GDM1 (cell line): ENCODE measurements at regions not wholly inside any gene's neighbourhood (a gene's known extent, or its start where the extent isn't known, plus 50 kb on each side); places are given as distances from the start of the nearest gene placed in this dataset.

Source experiments
- DNase-seq: peaks from one replicate; lab custom pipeline; 2025; lab: John Stamatoyannopoulos, UW

GRCh38 chr17:79539944-79540705 lies 70.7 kb downstream of the RBFOX3 start:
- DNase-seq, result no peak

GRCh38 chr17:79538291-79538690 lies 72.6 kb downstream of the RBFOX3 start:
- no peak for DNase-seq

- DNase-seq, result no peak
Measured at GRCh38 chr17:79537686-79538085, 73.2 kb downstream of the RBFOX3 start.

DNA sequence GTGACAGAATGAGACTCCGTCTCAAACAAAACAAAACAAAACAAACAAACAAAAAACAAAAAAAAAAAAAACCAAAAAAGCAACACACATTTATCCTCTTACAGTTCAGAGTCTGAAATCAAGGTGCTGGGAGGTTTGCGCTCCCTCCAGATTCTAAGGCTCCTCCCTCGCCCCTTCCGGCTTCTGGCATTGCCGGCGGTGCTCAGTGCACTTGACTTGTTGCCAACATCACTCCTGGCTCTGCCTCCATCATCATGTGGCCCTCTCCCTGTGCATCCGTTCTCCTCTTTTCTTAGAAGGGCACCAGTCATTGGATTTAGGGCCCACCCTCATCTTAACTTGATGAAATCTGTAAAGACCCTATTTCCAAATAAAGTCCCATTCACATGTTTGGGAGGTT lies 73.8 kb downstream of the RBFOX3 start:
- no peak for DNase-seq

DNA sequence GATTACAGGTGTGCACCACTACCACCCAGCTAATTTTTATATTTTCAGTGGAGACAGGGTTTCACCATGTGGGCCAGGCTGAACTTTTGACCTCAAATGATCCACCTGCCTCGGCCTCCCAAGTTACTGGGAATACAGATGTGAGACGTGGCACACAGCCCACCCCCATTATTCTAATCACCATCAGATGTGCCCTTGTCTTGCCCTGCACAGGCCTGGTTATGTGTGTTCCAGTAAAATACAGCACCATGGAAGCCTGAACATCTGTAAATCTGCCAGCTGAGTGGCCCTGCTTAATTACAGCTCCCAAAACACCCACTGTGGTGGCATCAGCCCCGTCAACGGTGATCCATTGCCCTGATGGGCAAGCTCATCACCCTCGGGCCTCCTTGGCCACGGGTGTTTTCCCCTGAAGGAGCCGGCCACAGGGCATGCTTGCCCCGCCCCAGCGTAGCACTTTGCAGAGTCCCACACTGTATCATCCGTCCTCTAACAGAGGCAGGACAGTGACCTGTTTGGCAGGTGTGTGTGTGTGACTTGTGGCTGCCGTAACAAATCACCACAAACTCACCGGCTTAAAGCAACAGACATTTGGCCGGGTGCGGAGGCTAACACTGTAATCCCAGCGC lies 74.5 kb downstream of the RBFOX3 start:
- DNase-seq, result no peak

DNA sequence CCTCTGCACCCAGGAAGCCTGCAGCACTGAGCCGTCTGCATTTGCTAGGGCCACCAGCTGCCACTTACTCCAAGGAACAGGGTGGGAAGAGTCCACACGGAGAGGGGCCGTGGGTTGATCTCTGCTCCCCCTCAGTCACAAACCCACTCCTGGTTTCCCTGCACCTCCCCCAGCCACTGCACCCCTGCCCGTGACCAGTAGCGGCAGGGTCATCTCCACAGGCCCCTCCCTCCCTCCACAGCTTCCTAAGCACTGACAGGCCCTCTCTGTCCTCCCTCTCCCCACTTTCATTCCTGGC lies 75.2 kb downstream of the RBFOX3 start:
- DNase-seq, result no peak

DNA sequence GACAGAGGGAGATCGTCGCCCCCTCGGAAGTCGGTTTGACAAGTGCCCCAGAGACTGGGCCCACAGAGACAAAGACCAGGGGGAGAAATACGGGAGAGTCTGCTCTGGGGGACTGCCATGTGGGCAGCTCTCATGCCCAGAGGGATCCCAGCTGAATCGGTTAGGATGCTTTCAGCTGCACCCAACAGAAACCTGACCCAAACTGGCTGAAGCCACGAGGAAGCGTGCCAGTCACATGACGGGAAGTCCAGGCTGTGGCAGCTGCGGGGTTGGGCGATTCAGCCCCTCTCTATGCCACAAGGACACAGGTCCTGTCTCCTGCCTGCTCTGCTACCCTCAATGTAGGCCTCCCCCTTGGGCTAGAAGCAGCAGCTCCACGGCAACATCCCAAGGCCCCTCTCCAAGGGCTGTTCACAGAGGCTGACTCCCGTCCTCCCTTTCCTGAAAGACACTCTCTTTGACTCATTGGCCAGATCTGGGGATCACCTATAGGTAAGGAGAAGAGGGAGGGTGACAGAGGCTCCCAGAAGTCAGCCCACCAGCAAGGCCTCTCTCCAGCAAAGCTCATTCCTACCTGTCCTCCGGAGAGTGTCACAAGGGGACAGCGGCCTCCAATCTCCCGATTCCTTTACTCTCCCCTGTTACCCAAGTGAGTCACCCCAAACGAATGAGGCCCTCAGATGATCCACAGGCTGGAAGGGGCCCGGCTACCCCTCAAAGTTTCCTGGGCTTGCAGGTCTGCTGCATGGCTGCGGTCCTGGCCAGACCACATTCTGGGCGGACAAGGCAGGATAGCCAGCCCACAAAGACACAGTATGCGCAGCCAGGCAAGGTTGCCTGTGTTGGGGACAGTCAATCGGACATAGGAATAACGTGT lies 75.8 kb downstream of the RBFOX3 start:
- DNase-seq, result no peak

- no peak for DNase-seq
Measured at GRCh38 chr17:79534111-79534510, 76.7 kb downstream of the RBFOX3 start.

DNA sequence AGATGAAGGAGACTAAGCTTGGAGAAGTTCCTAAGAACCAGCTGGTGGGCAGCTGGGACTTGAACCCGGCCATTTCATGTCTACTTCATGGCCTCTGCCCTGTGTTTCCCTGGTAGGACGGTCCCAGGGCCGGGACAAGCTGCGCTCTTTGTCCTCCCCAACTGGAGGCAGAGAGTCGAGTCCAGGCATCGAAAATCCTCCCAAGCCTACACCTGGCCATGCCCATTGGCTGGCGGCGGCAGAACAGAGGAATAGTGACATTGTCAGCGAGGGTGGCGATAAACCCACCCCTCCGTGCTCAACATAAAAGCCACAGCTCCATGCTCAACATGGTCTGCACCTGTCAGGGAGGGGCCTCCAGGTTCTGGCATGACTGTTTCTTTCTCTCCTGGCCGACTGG lies 77.7 kb downstream of the RBFOX3 start:
- DNase-seq, result no peak

DNA sequence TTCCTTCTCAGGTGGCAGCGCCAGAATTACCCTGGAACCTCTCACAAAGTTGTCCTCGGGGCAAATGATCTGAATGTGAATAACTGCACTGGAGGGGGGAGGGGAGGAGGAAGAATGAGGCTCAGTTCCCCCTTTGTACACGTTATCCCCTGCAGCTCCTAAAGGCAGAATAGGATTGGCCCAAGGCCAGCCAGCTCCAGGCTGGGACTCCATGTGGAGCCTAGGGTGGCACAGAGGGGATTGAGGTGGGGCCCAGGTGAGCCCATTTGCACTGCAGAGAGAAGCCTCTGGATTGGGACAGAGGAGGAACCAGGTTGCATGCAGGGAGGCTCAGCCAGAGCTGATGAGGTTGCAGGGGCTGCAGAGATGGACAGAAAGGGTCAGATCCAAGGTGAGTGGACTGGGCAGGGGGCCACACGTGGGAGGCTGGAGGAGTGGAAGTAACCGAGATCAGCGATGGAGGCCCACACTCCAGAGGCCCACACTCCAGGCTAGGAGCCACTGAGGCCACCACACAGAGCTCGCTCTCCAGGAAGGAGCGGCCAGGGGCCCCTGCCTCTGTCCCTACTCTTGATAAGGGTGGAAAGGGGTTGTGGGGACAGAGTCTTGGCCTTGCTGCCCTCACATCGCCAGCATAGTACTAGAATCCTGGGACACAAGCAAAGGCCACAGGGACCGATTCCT lies 78.6 kb downstream of the RBFOX3 start:
- no peak for DNase-seq

GRCh38 chr17:79531191-79532095 lies 79.4 kb downstream of the RBFOX3 start:
- DNase-seq, result no peak

DNA sequence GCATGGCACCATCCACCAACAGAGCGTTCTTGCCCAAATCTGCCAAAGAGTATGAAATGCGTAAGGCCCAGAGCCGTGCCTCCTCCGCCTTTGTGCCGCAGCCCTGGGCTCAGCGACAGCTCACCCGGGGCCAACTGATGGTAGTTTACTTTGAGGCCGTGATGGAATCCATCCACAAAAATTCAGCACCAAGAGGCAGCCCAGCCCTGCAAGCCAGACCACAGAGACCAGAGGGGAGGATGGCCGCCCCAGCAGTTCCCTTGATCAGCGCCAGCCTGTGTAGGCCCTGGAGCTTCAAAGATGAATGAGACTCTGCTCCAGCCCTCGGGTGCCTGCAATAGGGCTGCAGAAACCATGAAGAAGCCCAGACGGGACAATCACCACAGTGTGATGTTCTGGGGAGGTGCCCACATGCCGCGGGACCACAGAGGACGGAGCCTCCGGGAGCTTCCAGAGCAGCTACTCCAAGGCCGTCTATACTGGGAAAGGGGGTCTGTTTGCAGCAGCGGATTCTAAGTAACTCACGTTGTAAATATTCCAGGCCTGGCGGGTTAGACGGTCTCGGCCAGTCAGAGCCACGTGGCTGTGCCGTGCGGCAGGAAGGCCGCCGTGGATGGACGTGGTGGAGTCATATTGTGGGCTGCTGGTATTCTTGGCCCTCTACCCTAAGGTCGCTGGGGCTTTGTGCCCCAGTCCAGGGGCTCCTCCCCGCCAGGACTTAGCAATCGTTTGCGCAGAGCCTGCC lies 80.3 kb downstream of the RBFOX3 start:
- no peak for DNase-seq

DNA sequence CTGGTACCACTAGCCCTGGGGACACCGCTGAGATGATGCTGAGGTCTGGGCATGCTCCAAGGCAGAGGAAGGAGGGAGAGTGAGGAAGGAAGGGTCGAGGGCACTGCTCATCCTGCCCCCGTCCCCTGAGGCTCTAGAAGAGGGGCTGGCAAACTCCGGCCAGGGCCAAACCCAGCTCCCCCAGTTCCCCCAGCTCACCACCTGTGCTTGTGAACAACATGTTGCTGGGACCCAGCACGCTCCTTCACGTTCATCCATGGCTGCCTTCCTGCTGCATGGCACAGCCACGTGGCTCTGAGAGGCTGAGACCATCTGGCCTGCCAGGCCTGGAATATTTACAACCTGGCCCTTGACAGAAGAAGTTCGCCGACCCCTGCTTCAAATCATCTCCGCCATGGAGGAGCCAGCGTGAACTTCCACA lies 81.2 kb downstream of the RBFOX3 start:
- no peak for DNase-seq

GRCh38 chr17:79528592-79529125 lies 82.2 kb downstream of the RBFOX3 start:
- no peak for DNase-seq

GRCh38 chr17:79527306-79527705 lies 83.5 kb downstream of the RBFOX3 start:
- no peak for DNase-seq

- no peak for DNase-seq
Measured at GRCh38 chr17:79525793-79526677, 84.8 kb downstream of the RBFOX3 start.

DNA sequence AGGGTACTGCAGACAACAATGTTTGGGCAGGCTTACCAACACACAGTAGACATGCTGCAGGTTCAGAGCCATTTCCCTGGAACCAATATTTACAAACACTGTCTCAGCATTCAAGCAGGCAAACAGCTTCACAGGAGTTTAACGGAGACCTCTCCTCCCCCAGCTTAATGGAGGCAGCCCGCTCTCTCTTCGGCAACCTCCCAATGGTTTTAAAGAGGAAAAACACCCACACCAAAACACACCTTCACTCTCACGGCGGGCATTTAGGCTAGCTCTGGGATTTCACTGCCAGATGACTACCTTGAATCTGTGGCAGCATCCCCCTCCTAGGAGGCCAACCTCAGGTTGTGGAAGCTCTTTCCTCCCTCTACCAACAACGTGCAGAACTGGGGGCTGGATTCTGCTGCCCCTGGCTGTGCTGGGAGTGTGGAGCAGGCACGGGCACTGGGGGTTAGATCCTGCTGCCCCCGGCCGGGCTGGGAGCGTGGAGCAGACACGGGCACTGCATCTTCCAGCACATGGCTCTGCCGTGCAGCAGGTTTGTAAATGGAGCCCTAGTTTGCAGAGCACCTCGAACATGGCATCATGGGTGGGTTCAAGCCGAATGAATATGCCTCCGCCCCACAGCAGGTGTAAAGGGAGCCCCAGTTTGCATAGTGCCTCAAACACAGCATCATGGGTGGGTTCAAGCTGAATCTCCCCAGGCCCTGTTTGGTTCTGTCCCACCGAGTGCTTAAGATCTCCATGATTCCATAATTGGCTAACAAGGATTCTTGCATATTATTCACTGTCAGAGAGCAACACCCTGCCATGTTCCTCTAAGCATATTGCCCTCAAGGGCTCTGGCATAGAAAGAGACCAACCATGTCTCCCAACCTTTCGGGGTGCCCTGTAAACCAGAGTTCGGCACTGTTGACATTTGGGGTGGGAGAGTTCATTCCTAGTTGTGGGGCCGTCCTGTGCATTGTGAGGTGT lies 86.4 kb downstream of the RBFOX3 start:
- no peak for DNase-seq

DNA sequence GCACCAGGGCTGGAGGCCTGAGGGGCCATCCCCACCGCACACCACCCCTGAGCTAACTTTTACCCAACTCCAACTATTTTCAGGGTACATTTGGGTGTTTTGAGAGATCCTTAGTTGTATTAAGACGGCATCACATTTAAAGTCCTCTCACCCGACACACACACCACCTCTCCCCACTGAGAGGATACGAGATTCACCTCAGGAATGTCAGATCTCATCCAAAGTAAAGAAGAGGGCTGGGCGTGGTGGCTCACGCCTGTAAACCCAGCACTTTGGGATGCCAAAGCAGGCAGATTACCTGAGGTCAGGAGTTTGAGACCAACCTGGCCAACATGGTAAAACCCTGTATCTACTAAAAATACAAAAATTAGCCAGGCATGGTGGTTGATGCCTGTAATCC lies 88.4 kb downstream of the RBFOX3 start:
- no peak for DNase-seq
